Activated B cell treated with CpG ODN at 0.5 μM for 24 hours (primary cell): ENCODE measurements at regions not wholly inside any gene's neighbourhood (a gene's known extent, or its start where the extent isn't known, plus 50 kb on each side); places are given as distances from the start of the nearest gene placed in this dataset.
"Not testable (repeated sequence)": the region's sequence is repeated elsewhere in the genome, so short reads cannot be mapped to it uniquely, and the experiment has no call there.

Source experiments
- ATAC-seq: fragments of 200-7000 bp; cut with Tn5 transposase; one replicate; pipeline ENCODE4 v1.10.0; 2021; ENCODE audit warnings: low read depth, mild to moderate bottlenecking, moderate library complexity
- CTCF ChIA-PET: fragments of 350-600 bp; sonication (Branson Sonifier 250); formaldehyde crosslinking; loops from one replicate; lab custom pipeline; 2021; ENCODE audit warnings: antibody characterized with exemption; lab: Charles Lee
- POLR2A ChIA-PET: fragments of 350-600 bp; sonication (Branson Sonifier 250); formaldehyde crosslinking; loops from one replicate; lab custom pipeline; 2021; ENCODE audit warnings: antibody characterized with exemption; lab: Charles Lee
- DNase-seq: peaks from one replicate; pipeline ENCODE4 v3.0.0; 2022
- H3K27ac Mint-ChIP-seq: one replicate; pipeline ENCODE4 v1.8.0; 2020; ENCODE audit warnings: mixed read lengths
- H3K27me3 Mint-ChIP-seq: one replicate; pipeline ENCODE4 v1.8.0; 2021; ENCODE audit warnings: mixed read lengths
- H3K36me3 Mint-ChIP-seq: one replicate; pipeline ENCODE4 v1.8.0; 2021; ENCODE audit warnings: low read depth, mixed read lengths
- H3K4me1 Mint-ChIP-seq: one replicate; pipeline ENCODE4 v1.8.0; 2021; ENCODE audit warnings: mixed read lengths
- H3K4me3 Mint-ChIP-seq: one replicate; pipeline ENCODE4 v1.8.0; 2020; ENCODE audit warnings: mild to moderate bottlenecking, mixed read lengths
- H3K9me3 Mint-ChIP-seq: one replicate; pipeline ENCODE4 v1.8.0; 2020; ENCODE audit warnings: mixed read lengths
- intact Hi-C: fragments of 100-400 bp; cut with micrococcal nuclease; formaldehyde crosslinking; loops from one replicate; pipeline ENCODE4 v1.15.1; 2024
- TF ChIP-seq, protein P1 (sequence below): fragments of 200-600 bp; IDR thresholded peaks from one replicate; pipeline ENCODE4 v1.8.0; 2022; ENCODE audit warnings: antibody characterized with exemption, mild to moderate bottlenecking

DNA sequence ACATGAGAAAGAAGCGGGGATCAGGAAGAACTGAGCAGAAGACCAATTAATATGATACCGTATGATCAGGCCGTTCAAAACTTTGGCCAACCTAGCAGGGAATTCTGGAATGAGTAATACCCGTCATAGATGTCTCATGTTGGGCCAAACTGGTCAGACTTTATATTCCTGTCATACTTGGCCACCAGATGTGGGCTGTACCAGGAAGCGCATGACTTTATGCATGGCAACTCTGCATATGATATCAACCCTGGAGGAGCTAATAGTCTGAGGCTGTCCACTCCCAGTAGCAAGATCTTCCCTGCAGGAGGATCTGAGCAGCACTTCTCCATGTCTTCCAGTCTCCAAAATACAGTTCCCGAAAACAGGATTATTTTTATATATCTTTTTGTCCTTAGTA is 68.5 kb upstream of the NAA35 start:
- ChIA-PET CTCF (interaction anchor here (0.6 to 1.2 kb wide), 2 partner anchors 10 to 330 kb away, joined by 3 read pairs; no protein-coding TSS in a partner anchor), POLR2A (no interaction called here)
- Mint-ChIP-seq H3K4me1 (peaks cover 4% of the 10 kb centered on the region), H3K9me3 (no peaks in the 10 kb centered on the region), H3K27ac (no peak overlapping the region), H3K27me3 (no peaks in the 10 kb centered on the region), H3K4me3 (no peak overlapping the region), H3K36me3 (no peaks in the 10 kb centered on the region)
- TF ChIP-seq, protein P1, sequence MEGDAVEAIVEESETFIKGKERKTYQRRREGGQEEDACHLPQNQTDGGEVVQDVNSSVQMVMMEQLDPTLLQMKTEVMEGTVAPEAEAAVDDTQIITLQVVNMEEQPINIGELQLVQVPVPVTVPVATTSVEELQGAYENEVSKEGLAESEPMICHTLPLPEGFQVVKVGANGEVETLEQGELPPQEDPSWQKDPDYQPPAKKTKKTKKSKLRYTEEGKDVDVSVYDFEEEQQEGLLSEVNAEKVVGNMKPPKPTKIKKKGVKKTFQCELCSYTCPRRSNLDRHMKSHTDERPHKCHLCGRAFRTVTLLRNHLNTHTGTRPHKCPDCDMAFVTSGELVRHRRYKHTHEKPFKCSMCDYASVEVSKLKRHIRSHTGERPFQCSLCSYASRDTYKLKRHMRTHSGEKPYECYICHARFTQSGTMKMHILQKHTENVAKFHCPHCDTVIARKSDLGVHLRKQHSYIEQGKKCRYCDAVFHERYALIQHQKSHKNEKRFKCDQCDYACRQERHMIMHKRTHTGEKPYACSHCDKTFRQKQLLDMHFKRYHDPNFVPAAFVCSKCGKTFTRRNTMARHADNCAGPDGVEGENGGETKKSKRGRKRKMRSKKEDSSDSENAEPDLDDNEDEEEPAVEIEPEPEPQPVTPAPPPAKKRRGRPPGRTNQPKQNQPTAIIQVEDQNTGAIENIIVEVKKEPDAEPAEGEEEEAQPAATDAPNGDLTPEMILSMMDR: no peak
- no peak for DNase-seq
- ATAC-seq: no peak
- intact Hi-C loops: no loop called here

DNA sequence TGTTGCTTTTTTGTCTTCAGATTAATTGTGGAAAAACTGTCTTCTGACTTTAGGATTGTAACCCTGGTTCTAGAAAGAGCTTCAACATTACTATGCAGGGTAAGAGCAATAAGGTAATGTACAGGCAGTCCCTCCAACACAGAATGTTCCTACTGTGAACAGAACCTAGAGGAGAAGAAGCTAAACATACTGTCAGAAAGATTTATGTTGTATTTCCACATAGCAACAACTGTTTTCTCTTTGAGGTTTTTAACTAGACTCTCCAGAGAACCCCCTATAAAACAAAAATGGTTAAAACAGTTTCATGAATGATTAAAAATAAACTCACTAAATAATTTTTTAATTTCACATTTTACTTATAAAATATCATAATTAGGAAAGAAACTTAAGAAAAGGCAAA is 64.3 kb upstream of the NAA35 start:
- H3K9me3 Mint-ChIP-seq: no peaks in the 10 kb centered on the region
- DNase-seq (no peak), ATAC-seq (no peak)
- H3K4me1 Mint-ChIP-seq: peaks cover 2% of the 10 kb centered on the region
- TF ChIP-seq, protein P1: no peak
- H3K4me3 Mint-ChIP-seq: no peak overlapping the region
- H3K27ac Mint-ChIP-seq: no peak overlapping the region
- ChIA-PET CTCF (no interaction called here), POLR2A (no interaction called here)
- no peaks in the 10 kb centered on the region for H3K36me3 Mint-ChIP-seq
- H3K27me3 Mint-ChIP-seq: no peaks in the 10 kb centered on the region
- intact Hi-C loops: no loop called here

DNA sequence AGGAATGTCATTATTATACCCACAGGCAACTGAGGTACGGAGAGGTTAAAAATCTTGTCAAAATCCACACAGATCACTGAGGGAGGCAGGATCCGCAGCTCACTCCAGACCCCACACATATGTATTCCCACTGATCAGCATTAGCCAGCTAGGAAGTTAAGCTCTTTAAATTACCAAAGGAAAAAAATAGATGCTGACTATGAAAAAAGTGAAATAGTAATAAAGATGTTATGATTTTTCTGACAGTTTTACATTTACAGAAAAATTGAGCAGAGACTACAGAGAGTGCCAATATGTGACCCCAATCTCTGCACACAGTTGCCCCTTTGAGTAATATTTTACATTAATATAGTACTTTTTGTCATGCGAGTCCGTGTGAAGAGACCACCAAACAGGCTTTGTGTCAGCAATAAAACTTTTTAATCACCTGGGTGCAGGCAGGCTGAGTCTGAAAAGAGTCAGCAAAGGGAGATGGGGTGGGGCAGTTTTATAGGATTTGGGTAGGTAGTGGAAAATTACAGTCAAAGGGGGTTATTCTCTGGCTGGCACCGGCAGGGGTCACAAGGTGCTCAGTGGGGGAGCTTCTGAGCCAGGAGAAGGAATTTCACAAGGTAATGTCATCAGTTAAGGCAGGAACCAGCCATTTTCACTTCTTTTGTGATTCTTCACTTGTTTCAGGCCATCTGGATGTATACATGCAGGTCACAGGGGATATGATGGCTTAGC is 61.9 kb upstream of the NAA35 start:
- H3K4me3 Mint-ChIP-seq, H3K27ac Mint-ChIP-seq, CTCF ChIA-PET: not testable (repeated sequence)

DNA sequence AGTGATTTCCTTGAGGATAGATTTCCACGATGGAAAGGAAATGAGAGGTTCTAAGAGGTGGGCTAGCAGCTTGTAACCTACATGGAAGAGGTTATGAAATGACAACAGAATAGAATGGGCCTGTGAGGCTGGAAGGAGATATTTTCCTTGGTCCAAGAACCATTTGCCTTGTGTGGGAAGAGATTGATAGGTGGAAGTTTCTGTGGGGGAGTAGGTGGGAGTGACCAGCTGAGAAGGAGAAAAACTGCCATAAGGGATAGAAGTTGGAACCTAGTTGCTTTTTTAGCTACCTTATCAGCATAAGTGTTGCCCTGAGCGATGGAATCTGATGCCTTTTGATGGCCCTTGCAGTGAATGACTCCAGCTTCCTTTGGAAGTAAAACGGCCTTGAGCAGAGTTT is 60.4 kb upstream of the NAA35 start:
- H3K27me3 Mint-ChIP-seq, POLR2A ChIA-PET, H3K4me1 Mint-ChIP-seq, intact Hi-C loops, H3K4me3 Mint-ChIP-seq, H3K9me3 Mint-ChIP-seq, DNase-seq, ATAC-seq, CTCF ChIA-PET, H3K27ac Mint-ChIP-seq: not testable (repeated sequence)
- H3K36me3 Mint-ChIP-seq: peaks cover 11% of the 10 kb centered on the region

More for the DNA sequence above, 61.9 kb upstream of the NAA35 start:
- ATAC-seq, DNase-seq, POLR2A ChIA-PET, H3K36me3 Mint-ChIP-seq, intact Hi-C loops, H3K9me3 Mint-ChIP-seq, H3K27me3 Mint-ChIP-seq, H3K4me1 Mint-ChIP-seq: not testable (repeated sequence)

DNA sequence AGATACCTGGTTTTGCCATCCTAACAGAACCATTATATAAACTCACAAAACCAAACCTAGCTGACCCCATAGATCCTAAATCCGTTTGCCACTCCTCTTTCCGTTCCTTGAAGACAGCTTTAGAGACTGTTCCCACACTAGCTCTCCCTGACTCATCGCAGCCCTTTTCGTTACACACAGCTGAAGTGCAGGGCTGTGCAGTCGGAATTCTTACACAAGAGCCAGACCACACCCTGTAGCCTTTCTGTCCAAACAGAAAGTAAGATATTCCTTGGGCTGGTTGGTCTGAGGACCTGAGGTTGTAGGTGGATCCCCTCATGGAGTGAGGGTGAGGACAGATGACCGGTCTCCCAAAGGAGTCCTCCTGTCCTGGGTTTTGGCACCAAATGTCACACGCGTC is 56.7 kb upstream of the NAA35 start:
- H3K27me3 Mint-ChIP-seq: no peaks in the 10 kb centered on the region
- H3K4me3 Mint-ChIP-seq: no peak overlapping the region
- no peaks in the 10 kb centered on the region for H3K4me1 Mint-ChIP-seq
- H3K36me3 Mint-ChIP-seq: peaks cover 14% of the 10 kb centered on the region
- no peak overlapping the region for H3K27ac Mint-ChIP-seq
- peaks cover 7% of the 10 kb centered on the region for H3K9me3 Mint-ChIP-seq
- ChIA-PET POLR2A (no interaction called here), CTCF (no interaction called here)
- ATAC-seq: no peak
- DNase-seq: no peak
- TF ChIP-seq, protein P1: no peak
- intact Hi-C loops: no loop called here

DNA sequence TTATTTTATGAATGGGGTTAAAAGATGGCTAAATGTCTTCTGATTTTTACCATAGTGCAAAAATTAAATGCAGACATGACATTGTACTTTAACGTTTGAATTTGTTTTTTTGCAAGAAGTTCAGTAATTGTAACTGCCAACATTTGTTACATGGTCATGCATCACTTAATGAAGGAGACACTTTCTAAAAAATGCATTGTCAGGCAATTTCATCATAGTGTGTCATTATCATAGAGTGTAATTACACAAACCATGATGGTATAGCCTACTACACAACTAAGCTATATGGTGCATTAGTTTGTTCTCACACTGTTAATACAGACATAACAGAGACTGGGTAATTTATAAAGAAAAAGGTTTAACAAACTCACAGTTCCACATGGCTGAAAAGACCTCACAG is 50.0 kb upstream of the NAA35 start:
- ATAC-seq: no peak
- intact Hi-C loops: no loop called here
- H3K27me3 Mint-ChIP-seq: no peaks in the 10 kb centered on the region
- H3K27ac Mint-ChIP-seq: no peak overlapping the region
- H3K4me3 Mint-ChIP-seq: no peak overlapping the region
- no peak for DNase-seq
- peaks cover 5% of the 10 kb centered on the region for H3K36me3 Mint-ChIP-seq
- peaks cover 8% of the 10 kb centered on the region for H3K9me3 Mint-ChIP-seq
- CTCF ChIA-PET: no interaction called here
- TF ChIP-seq, protein P1: no peak
- no peaks in the 10 kb centered on the region for H3K4me1 Mint-ChIP-seq
- POLR2A ChIA-PET: no interaction called here
